ENCODE measurements at regions not wholly inside any gene's neighbourhood (a gene's known extent, or its start where the extent isn't known, plus 50 kb on each side); places are given as distances from the start of the nearest gene placed in this dataset.

DNA sequence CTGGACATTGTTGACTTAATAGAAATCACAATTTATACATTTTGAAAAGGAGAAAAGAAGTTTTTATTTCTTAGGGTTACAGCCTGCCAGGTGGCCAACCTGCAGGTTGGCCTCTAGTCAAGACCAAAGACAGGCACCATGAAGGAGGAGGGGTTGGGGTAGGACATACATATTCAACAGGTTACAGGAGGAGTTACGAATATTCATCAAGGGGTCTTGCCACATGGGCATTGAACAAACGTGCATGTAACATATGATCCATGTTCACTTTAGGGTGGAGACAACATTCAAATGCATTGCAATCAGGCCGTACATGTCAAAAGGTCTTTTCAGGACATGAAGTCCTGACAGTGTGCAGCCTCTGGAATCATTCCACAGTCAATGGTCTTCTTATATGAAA, 246.2 kb upstream of the AKR1E2 start:
- TF ChIP-seq SPI1 (IDR thresholded peaks at IDR 0.05; ENCODE audit: low read depth, low read length): no peak
- no peak for TF ChIP-seq POLR2A (IDR thresholded peaks at IDR 0.05; ENCODE audit: low read depth, low read length)
- TF ChIP-seq POLR2AphosphoS5 (IDR thresholded peaks at IDR 0.05; ENCODE audit: low read depth, low read length): no peak
- no peak for TF ChIP-seq PAX5 (IDR thresholded peaks at IDR 0.05; ENCODE audit: insufficient read depth, low read length, severe bottlenecking)
- TF ChIP-seq POU2F2 (IDR thresholded peaks at IDR 0.05; ENCODE audit: low read depth, low read length): no peak
- TF ChIP-seq TAF1 (IDR thresholded peaks at IDR 0.05; ENCODE audit: low read depth, low read length): no peak
- no peak for FAIRE-seq

DNA sequence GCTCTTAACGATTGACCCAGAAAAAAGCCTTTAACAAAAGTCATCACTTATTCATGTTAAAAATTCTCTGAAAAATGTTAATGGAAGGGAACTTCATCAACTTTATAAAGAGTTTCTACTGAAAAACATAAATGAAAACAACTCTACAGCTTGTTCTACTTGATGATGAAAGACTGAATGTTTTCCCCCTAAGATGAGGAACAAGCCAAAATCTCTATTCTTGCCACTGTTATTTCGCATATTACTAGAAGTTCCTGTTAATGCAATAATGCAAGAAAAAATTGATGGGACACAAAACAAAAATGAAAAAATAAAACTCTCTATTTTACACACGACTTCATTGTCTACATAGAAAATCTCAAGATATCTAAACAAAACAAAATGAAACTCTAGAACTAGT, 249.8 kb upstream of the AKR1E2 start:
- FAIRE-seq (no peak), DNase-seq (ENCODE audit: insufficient read length, low spot score) (no peak)
- TF ChIP-seq PAX5 (IDR thresholded peaks at IDR 0.05; ENCODE audit: insufficient read depth, low read length, severe bottlenecking): no peak
- no peak for TF ChIP-seq POLR2A (IDR thresholded peaks at IDR 0.05; ENCODE audit: low read depth, low read length)
- no peak for TF ChIP-seq TAF1 (IDR thresholded peaks at IDR 0.05; ENCODE audit: low read depth, low read length)
- TF ChIP-seq POU2F2 (IDR thresholded peaks at IDR 0.05; ENCODE audit: low read depth, low read length): no peak
- TF ChIP-seq POLR2AphosphoS5 (IDR thresholded peaks at IDR 0.05; ENCODE audit: low read depth, low read length): no peak
- TF ChIP-seq SPI1 (IDR thresholded peaks at IDR 0.05; ENCODE audit: low read depth, low read length): no peak

More for the DNA sequence above, 246.2 kb upstream of the AKR1E2 start:
- DNase-seq (ENCODE audit: insufficient read length, low spot score): no peak

DNA sequence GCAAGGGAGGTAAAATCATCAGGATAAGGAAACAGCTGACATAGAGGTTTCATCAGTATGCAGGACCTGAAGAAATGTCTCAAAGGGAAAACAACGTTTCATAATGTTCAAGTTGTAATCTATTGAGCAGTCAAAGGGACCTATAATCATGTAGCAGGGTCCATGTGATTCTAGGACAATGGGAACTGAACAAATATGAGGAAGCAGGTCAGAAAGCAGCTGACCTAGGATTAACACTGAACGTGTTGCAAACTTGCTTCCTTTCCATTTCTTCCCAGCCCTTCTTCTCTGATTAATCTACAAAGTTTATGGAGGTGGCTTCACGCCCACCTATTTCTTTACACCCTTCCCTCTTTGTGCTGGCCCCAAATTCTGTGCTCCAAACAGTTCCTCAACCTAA, 256.9 kb upstream of the AKR1E2 start:
- FAIRE-seq: no peak
- no peak for DNase-seq (ENCODE audit: insufficient read length, low spot score)
- TF ChIP-seq POLR2AphosphoS5 (IDR thresholded peaks at IDR 0.05; ENCODE audit: low read depth, low read length) (no peak), POLR2A (IDR thresholded peaks at IDR 0.05; ENCODE audit: low read depth, low read length) (no peak), SPI1 (IDR thresholded peaks at IDR 0.05; ENCODE audit: low read depth, low read length) (no peak)

DNA sequence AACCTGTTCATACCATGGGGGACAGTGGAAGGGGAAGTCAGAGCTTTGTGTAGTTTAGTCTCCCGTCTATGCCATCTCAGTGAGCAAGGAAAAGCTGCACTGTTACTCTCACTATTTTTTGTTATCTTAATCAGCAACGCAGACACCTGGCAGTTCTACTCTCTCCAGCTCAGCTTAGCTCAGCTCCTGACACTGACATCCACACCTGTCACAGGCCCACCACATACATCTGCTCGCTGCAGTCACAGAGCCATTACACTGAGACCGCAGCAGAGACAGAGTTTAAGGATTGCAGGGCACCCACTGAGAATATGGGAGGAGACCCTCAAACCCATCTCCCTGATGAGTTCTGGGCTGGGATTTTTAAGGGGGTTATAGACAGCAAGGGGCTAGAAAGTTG, 257.3 kb upstream of the AKR1E2 start:
- TF ChIP-seq POLR2AphosphoS5 (IDR thresholded peaks at IDR 0.05; ENCODE audit: low read depth, low read length) (no peak), POU2F2 (IDR thresholded peaks at IDR 0.05; ENCODE audit: low read depth, low read length) (no peak), SPI1 (IDR thresholded peaks at IDR 0.05; ENCODE audit: low read depth, low read length) (no peak), TAF1 (IDR thresholded peaks at IDR 0.05; ENCODE audit: low read depth, low read length) (no peak), POLR2A (IDR thresholded peaks at IDR 0.05; ENCODE audit: low read depth, low read length) (no peak), PAX5 (IDR thresholded peaks at IDR 0.05; ENCODE audit: insufficient read depth, low read length, severe bottlenecking) (no peak)
- DNase-seq (ENCODE audit: insufficient read length, low spot score) (no peak), FAIRE-seq (no peak)

DNA sequence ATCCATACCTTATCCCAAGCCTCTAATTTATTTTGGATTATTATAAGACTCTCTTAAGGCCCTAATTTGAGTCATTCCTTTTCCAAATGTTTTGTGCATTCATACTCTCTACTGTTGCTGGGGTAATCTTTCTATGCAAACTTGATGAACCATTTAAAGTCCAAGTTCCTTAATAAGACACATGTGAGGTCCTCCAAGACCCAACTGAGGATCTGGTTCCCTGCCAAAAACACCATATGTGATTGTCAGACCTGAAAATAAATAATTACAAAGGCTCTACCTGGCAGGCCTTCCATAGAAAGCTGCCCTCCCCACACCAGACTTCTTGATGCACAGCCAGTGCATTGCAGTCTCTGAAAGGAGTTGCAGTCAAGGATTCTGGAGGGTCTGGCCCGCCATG, 257.9 kb upstream of the AKR1E2 start:
- FAIRE-seq (no peak), DNase-seq (ENCODE audit: insufficient read length, low spot score) (no peak)
- TF ChIP-seq PAX5 (IDR thresholded peaks at IDR 0.05; ENCODE audit: insufficient read depth, low read length, severe bottlenecking): no peak
- no peak for TF ChIP-seq POLR2A (IDR thresholded peaks at IDR 0.05; ENCODE audit: low read depth, low read length)
- no peak for TF ChIP-seq TAF1 (IDR thresholded peaks at IDR 0.05; ENCODE audit: low read depth, low read length)
- no peak for TF ChIP-seq POLR2AphosphoS5 (IDR thresholded peaks at IDR 0.05; ENCODE audit: low read depth, low read length)
- TF ChIP-seq POU2F2 (IDR thresholded peaks at IDR 0.05; ENCODE audit: low read depth, low read length): no peak
- TF ChIP-seq SPI1 (IDR thresholded peaks at IDR 0.05; ENCODE audit: low read depth, low read length): no peak

DNA sequence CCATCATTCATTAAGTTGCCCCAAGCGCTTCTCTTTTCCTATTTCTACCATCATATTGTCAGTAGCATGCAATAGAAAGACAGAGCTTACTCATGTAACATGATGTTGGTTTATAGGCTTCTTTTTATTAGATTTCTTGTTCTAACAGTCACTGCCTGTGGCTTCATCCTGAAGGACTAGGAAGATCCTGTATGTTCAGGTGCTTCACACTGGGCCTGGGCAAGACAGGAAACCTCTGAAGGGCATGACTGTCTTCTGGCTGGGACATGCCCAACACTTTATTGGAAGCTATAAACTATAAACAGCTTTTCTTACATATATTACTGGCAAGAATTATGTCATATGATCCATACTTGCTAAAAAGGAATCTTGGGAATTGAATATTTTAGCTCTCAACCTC, 258.4 kb upstream of the AKR1E2 start:
- TF ChIP-seq POU2F2 (IDR thresholded peaks at IDR 0.05; ENCODE audit: low read depth, low read length): no peak
- TF ChIP-seq POLR2A (IDR thresholded peaks at IDR 0.05; ENCODE audit: low read depth, low read length): no peak
- TF ChIP-seq TAF1 (IDR thresholded peaks at IDR 0.05; ENCODE audit: low read depth, low read length): no peak
- no peak for TF ChIP-seq SPI1 (IDR thresholded peaks at IDR 0.05; ENCODE audit: low read depth, low read length)
- no peak for DNase-seq (ENCODE audit: insufficient read length, low spot score)
- no peak for FAIRE-seq

DNA sequence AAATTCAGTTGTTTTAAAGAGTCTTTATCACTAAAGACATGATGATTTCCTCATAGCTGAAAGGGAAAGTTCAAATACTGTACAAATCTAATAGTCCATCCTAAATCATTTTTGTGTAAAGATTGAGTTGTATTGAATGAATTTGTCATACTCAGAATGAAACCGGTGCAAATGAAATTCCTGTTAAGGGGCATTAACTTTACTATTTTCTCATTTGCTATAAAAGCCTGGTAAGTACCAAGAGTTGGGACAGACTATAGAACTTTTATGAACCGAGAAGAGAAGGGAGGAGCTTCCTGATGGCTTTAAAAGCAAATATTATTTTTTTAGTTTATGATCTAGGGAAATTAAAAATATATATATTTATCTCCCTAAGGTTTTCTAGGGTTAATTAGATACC, 260.0 kb upstream of the AKR1E2 start:
- no peak for TF ChIP-seq POLR2AphosphoS5 (IDR thresholded peaks at IDR 0.05; ENCODE audit: low read depth, low read length)
- TF ChIP-seq TAF1 (IDR thresholded peaks at IDR 0.05; ENCODE audit: low read depth, low read length): no peak
- no peak for TF ChIP-seq POU2F2 (IDR thresholded peaks at IDR 0.05; ENCODE audit: low read depth, low read length)
- no peak for TF ChIP-seq PAX5 (IDR thresholded peaks at IDR 0.05; ENCODE audit: insufficient read depth, low read length, severe bottlenecking)
- no peak for TF ChIP-seq SPI1 (IDR thresholded peaks at IDR 0.05; ENCODE audit: low read depth, low read length)
- no peak for TF ChIP-seq POLR2A (IDR thresholded peaks at IDR 0.05; ENCODE audit: low read depth, low read length)
- DNase-seq (ENCODE audit: insufficient read length, low spot score) (no peak), FAIRE-seq (no peak)

DNA sequence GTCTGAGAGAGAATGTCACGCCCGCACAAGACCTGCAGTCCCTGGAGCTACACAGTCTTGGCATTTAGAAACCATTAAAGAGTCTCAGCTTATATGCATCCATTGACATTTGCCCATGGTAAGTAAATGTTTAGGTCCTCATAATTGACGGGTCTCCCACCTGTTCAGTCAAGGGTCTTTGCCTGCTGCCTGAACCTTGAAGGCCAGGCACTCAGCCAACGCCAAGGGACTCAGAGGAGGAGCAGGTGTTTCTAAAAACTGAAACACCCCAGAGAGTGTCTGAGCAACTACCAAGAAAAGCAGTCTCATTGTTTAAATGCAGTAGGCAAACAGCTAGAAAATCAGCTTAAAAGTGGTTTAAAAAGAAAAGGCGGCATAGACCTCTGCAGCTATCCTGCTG, 264.7 kb upstream of the AKR1E2 start:
- TF ChIP-seq PAX5 (IDR thresholded peaks at IDR 0.05; ENCODE audit: insufficient read depth, low read length, severe bottlenecking): no peak
- TF ChIP-seq POLR2AphosphoS5 (IDR thresholded peaks at IDR 0.05; ENCODE audit: low read depth, low read length): no peak
- no peak for TF ChIP-seq POU2F2 (IDR thresholded peaks at IDR 0.05; ENCODE audit: low read depth, low read length)
- no peak for TF ChIP-seq SPI1 (IDR thresholded peaks at IDR 0.05; ENCODE audit: low read depth, low read length)
- no peak for TF ChIP-seq TAF1 (IDR thresholded peaks at IDR 0.05; ENCODE audit: low read depth, low read length)
- TF ChIP-seq POLR2A (IDR thresholded peaks at IDR 0.05; ENCODE audit: low read depth, low read length): no peak
- DNase-seq (ENCODE audit: insufficient read length, low spot score) (no peak), FAIRE-seq (no peak)

DNA sequence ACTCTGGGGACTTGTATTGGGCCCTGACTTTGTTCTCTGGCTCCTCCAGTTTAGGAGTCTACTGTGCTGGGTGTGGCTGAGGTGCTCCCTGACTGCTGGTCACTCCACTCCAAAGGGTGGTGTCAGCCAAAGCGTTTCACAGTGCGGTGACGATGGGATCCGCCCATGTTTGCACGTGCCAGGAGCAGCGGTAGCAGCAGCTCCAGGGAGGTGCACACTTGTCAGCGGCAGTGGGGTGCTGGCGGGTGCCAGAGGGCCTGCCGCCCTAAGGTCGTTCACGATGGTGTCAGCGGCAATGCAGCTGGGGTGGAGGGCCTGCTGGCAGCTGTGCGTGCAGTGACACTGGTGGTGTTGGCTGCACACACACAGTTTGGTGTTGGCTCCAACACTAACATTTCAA, 268.5 kb upstream of the AKR1E2 start:
- no peak for TF ChIP-seq PAX5 (IDR thresholded peaks at IDR 0.05; ENCODE audit: insufficient read depth, low read length, severe bottlenecking)
- TF ChIP-seq POLR2A (IDR thresholded peaks at IDR 0.05; ENCODE audit: low read depth, low read length): no peak
- no peak for TF ChIP-seq TAF1 (IDR thresholded peaks at IDR 0.05; ENCODE audit: low read depth, low read length)
- TF ChIP-seq SPI1 (IDR thresholded peaks at IDR 0.05; ENCODE audit: low read depth, low read length): no peak
- TF ChIP-seq POLR2AphosphoS5 (IDR thresholded peaks at IDR 0.05; ENCODE audit: low read depth, low read length): no peak
- TF ChIP-seq POU2F2 (IDR thresholded peaks at IDR 0.05; ENCODE audit: low read depth, low read length): no peak
- DNase-seq (ENCODE audit: insufficient read length, low spot score) (no peak), FAIRE-seq (no peak)

DNA sequence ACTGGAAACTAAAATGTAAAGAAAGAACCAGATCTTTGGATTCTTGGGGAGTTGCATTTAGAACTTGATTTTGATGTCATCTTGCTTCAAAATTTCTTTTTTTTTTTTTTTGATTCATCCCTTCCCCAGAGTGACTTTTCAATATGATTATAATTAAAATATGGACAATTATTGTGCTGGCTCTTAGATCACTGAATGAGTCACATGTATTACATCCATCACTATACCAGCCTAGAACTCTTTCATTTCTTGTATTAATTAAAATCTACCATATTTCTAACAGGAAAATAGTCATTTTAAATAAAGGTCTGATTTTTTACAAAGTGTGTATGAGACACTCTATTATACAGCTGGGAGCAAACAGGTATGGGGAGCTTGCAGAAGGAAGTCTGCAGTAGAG, 269.5 kb upstream of the AKR1E2 start:
- FAIRE-seq: no peak
- no peak for DNase-seq (ENCODE audit: insufficient read length, low spot score)
- TF ChIP-seq POU2F2 (IDR thresholded peaks at IDR 0.05; ENCODE audit: low read depth, low read length): no peak
- TF ChIP-seq PAX5 (IDR thresholded peaks at IDR 0.05; ENCODE audit: insufficient read depth, low read length, severe bottlenecking): no peak
- TF ChIP-seq POLR2A (IDR thresholded peaks at IDR 0.05; ENCODE audit: low read depth, low read length): no peak
- TF ChIP-seq POLR2AphosphoS5 (IDR thresholded peaks at IDR 0.05; ENCODE audit: low read depth, low read length): no peak
- no peak for TF ChIP-seq TAF1 (IDR thresholded peaks at IDR 0.05; ENCODE audit: low read depth, low read length)
- no peak for TF ChIP-seq SPI1 (IDR thresholded peaks at IDR 0.05; ENCODE audit: low read depth, low read length)
